ENCODE measurements at regions not wholly inside any gene's neighbourhood (a gene's known extent, or its start where the extent isn't known, plus 50 kb on each side); places are given as distances from the start of the nearest gene placed in this dataset.

DNA sequence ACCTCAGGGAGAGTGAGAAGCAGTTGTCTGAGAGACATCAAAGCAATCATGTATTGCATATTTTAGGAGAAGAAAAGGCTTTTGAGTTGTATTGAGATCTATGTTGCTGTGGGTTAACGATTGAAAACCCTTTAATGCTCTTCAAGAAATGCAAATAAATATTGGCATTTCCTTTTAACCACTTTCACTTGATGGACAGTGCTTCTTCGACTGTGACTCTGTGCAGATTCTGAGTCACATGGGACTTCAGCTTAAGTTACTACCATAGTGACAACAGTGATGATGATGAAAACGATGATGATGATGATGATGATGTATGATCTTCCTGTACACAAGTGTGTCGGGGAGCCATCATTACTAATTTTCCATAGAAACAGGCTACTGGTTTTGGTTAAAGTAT lies 181.8 kb downstream of the AKAIN1 start:
- TF ChIP-seq POLR2A (IDR thresholded peaks at IDR 0.05; ENCODE audit: low read length) (no peak), ELK1 (IDR thresholded peaks at IDR 0.05; ENCODE audit: low read depth, low read length) (no peak), HOXA7 (CRISPR knock-in tag; IDR thresholded peaks at IDR 0.05) (no peak), USF2 (IDR thresholded peaks at IDR 0.05) (no peak), NPAS2 (CRISPR knock-in tag; IDR thresholded peaks at IDR 0.05; ENCODE audit: borderline replicate concordance) (no peak), RCOR1 (IDR thresholded peaks at IDR 0.05; ENCODE audit: low read depth, low read length) (no peak), EP300 (IDR thresholded peaks at IDR 0.05) (no peak)
- TF ChIP-seq, protein P1, sequence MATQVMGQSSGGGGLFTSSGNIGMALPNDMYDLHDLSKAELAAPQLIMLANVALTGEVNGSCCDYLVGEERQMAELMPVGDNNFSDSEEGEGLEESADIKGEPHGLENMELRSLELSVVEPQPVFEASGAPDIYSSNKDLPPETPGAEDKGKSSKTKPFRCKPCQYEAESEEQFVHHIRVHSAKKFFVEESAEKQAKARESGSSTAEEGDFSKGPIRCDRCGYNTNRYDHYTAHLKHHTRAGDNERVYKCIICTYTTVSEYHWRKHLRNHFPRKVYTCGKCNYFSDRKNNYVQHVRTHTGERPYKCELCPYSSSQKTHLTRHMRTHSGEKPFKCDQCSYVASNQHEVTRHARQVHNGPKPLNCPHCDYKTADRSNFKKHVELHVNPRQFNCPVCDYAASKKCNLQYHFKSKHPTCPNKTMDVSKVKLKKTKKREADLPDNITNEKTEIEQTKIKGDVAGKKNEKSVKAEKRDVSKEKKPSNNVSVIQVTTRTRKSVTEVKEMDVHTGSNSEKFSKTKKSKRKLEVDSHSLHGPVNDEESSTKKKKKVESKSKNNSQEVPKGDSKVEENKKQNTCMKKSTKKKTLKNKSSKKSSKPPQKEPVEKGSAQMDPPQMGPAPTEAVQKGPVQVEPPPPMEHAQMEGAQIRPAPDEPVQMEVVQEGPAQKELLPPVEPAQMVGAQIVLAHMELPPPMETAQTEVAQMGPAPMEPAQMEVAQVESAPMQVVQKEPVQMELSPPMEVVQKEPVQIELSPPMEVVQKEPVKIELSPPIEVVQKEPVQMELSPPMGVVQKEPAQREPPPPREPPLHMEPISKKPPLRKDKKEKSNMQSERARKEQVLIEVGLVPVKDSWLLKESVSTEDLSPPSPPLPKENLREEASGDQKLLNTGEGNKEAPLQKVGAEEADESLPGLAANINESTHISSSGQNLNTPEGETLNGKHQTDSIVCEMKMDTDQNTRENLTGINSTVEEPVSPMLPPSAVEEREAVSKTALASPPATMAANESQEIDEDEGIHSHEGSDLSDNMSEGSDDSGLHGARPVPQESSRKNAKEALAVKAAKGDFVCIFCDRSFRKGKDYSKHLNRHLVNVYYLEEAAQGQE (IDR thresholded peaks at IDR 0.05) = no peak
- TF ChIP-seq, protein P2, sequence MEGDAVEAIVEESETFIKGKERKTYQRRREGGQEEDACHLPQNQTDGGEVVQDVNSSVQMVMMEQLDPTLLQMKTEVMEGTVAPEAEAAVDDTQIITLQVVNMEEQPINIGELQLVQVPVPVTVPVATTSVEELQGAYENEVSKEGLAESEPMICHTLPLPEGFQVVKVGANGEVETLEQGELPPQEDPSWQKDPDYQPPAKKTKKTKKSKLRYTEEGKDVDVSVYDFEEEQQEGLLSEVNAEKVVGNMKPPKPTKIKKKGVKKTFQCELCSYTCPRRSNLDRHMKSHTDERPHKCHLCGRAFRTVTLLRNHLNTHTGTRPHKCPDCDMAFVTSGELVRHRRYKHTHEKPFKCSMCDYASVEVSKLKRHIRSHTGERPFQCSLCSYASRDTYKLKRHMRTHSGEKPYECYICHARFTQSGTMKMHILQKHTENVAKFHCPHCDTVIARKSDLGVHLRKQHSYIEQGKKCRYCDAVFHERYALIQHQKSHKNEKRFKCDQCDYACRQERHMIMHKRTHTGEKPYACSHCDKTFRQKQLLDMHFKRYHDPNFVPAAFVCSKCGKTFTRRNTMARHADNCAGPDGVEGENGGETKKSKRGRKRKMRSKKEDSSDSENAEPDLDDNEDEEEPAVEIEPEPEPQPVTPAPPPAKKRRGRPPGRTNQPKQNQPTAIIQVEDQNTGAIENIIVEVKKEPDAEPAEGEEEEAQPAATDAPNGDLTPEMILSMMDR (IDR thresholded peaks at IDR 0.05) = no peak
- TF ChIP-seq, protein P3, sequence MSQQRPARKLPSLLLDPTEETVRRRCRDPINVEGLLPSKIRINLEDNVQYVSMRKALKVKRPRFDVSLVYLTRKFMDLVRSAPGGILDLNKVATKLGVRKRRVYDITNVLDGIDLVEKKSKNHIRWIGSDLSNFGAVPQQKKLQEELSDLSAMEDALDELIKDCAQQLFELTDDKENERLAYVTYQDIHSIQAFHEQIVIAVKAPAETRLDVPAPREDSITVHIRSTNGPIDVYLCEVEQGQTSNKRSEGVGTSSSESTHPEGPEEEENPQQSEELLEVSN (IDR thresholded peaks at IDR 0.05; ENCODE audit: borderline replicate concordance, low read depth) = no peak

Measured in A549 (cell line).